ENCODE measurements at regions not wholly inside any gene's neighbourhood (a gene's known extent, or its start where the extent isn't known, plus 50 kb on each side); places are given as distances from the start of the nearest gene placed in this dataset.

- no peaks in the 10 kb centered on the region for H3K27me3 ChIP-seq (ENCODE audit: insufficient read depth, low read length)
- no peaks in the 10 kb centered on the region for H3K79me2 ChIP-seq (ENCODE audit: control insufficient read depth, insufficient read depth, low read length, poor library complexity)
- H2AFZ ChIP-seq (ENCODE audit: insufficient read depth, low read length, poor library complexity): no peak overlapping the region
- H3K36me3 ChIP-seq (ENCODE audit: control insufficient read depth in 1 of 2, insufficient read depth in 2 of 2, low read length in 2 of 2): no peaks in the 10 kb centered on the region
- H3K14ac ChIP-seq (ENCODE audit: low read length): no peak overlapping the region
- no peak overlapping the region for H3K4me2 ChIP-seq (ENCODE audit: low read length)
- no peaks in the 10 kb centered on the region for H3K9me3 ChIP-seq (ENCODE audit: insufficient read depth, low read depth, low read length)
- no peak overlapping the region for H2BK12ac ChIP-seq (ENCODE audit: low read length)
- H4K91ac ChIP-seq (ENCODE audit: low read depth, low read length): no peak overlapping the region
- no peak overlapping the region for H4K12ac ChIP-seq (ENCODE audit: low read depth, low read length)
- no peak overlapping the region for H4K8ac ChIP-seq (ENCODE audit: low read depth, low read length)
- no peak overlapping the region for H2BK120ac ChIP-seq (ENCODE audit: insufficient read depth, low read length, poor library complexity)
- no peak overlapping the region for H3K9ac ChIP-seq (ENCODE audit: low read length)
- H3K4me3 ChIP-seq (ENCODE audit: low read depth, low read length): no peak overlapping the region
- H2BK5ac ChIP-seq (ENCODE audit: low read depth, low read length, poor library complexity): no peak overlapping the region
- H3K79me1 ChIP-seq (ENCODE audit: low read length): no peaks in the 10 kb centered on the region
- H3K27ac ChIP-seq (ENCODE audit: low read depth, low read length): no peak overlapping the region
- no peak overlapping the region for H3K18ac ChIP-seq (ENCODE audit: low read length)
- H3K4ac ChIP-seq (ENCODE audit: low read depth, low read length): no peak overlapping the region
- DNase-seq: no peak
- no peaks in the 10 kb centered on the region for H3K4me1 ChIP-seq (ENCODE audit: control insufficient read depth in 1 of 2, insufficient read depth in 2 of 2, low read length in 2 of 2)
- H2AK5ac ChIP-seq (ENCODE audit: low read length): no peak overlapping the region
- H3K23ac ChIP-seq (ENCODE audit: low read length): no peak overlapping the region
Observed at GRCh38 chr12:77606348-77606747, 224.3 kb upstream of the NAV3 start.

- no peak overlapping the region for H3K23ac ChIP-seq (ENCODE audit: low read length)
- no peaks in the 10 kb centered on the region for H3K36me3 ChIP-seq (ENCODE audit: control insufficient read depth in 1 of 2, insufficient read depth in 2 of 2, low read length in 2 of 2)
- no peaks in the 10 kb centered on the region for H3K79me2 ChIP-seq (ENCODE audit: control insufficient read depth, insufficient read depth, low read length, poor library complexity)
- H3K27ac ChIP-seq (ENCODE audit: low read depth, low read length): no peak overlapping the region
- H3K18ac ChIP-seq (ENCODE audit: low read length): no peak overlapping the region
- H2BK5ac ChIP-seq (ENCODE audit: low read depth, low read length, poor library complexity): no peak overlapping the region
- no peak overlapping the region for H4K12ac ChIP-seq (ENCODE audit: low read depth, low read length)
- H2AK5ac ChIP-seq (ENCODE audit: low read length): no peak overlapping the region
- H3K4me3 ChIP-seq (ENCODE audit: low read depth, low read length): no peak overlapping the region
- H3K9ac ChIP-seq (ENCODE audit: low read length): no peak overlapping the region
- H3K4me1 ChIP-seq (ENCODE audit: control insufficient read depth in 1 of 2, insufficient read depth in 2 of 2, low read length in 2 of 2): no peaks in the 10 kb centered on the region
- H3K14ac ChIP-seq (ENCODE audit: low read length): no peak overlapping the region
- no peak overlapping the region for H2BK12ac ChIP-seq (ENCODE audit: low read length)
- H3K4ac ChIP-seq (ENCODE audit: low read depth, low read length): no peak overlapping the region
- H4K91ac ChIP-seq (ENCODE audit: low read depth, low read length): no peak overlapping the region
- no peak overlapping the region for H2BK120ac ChIP-seq (ENCODE audit: insufficient read depth, low read length, poor library complexity)
- DNase-seq: no peak
- no peaks in the 10 kb centered on the region for H3K9me3 ChIP-seq (ENCODE audit: insufficient read depth, low read depth, low read length)
- no peak overlapping the region for H4K8ac ChIP-seq (ENCODE audit: low read depth, low read length)
- H3K79me1 ChIP-seq (ENCODE audit: low read length): no peaks in the 10 kb centered on the region
- no peak overlapping the region for H2AFZ ChIP-seq (ENCODE audit: insufficient read depth, low read length, poor library complexity)
- H3K4me2 ChIP-seq (ENCODE audit: low read length): no peak overlapping the region
- no peaks in the 10 kb centered on the region for H3K27me3 ChIP-seq (ENCODE audit: insufficient read depth, low read length)
Observed at GRCh38 chr12:77603946-77604345, 226.7 kb upstream of the NAV3 start.

- no peak overlapping the region for H2BK12ac ChIP-seq (ENCODE audit: low read length)
- no peaks in the 10 kb centered on the region for H3K27me3 ChIP-seq (ENCODE audit: insufficient read depth, low read length)
- H3K4me2 ChIP-seq (ENCODE audit: low read length): no peak overlapping the region
- DNase-seq: no peak
- no peak overlapping the region for H4K12ac ChIP-seq (ENCODE audit: low read depth, low read length)
- H3K9me3 ChIP-seq (ENCODE audit: insufficient read depth, low read depth, low read length): no peaks in the 10 kb centered on the region
- no peak overlapping the region for H2AK5ac ChIP-seq (ENCODE audit: low read length)
- H3K18ac ChIP-seq (ENCODE audit: low read length): no peak overlapping the region
- H2BK5ac ChIP-seq (ENCODE audit: low read depth, low read length, poor library complexity): no peak overlapping the region
- H4K8ac ChIP-seq (ENCODE audit: low read depth, low read length): no peak overlapping the region
- H3K23ac ChIP-seq (ENCODE audit: low read length): no peak overlapping the region
- H2AFZ ChIP-seq (ENCODE audit: insufficient read depth, low read length, poor library complexity): no peak overlapping the region
- no peak overlapping the region for H2BK120ac ChIP-seq (ENCODE audit: insufficient read depth, low read length, poor library complexity)
- no peak overlapping the region for H3K4ac ChIP-seq (ENCODE audit: low read depth, low read length)
- no peak overlapping the region for H3K27ac ChIP-seq (ENCODE audit: low read depth, low read length)
- H3K79me2 ChIP-seq (ENCODE audit: control insufficient read depth, insufficient read depth, low read length, poor library complexity): no peaks in the 10 kb centered on the region
- WGBS (ENCODE audit: extremely low coverage, insufficient coverage, insufficient read length): no CpG with 5 or more reads among the region's 2 CpGs
- no peaks in the 10 kb centered on the region for H3K4me1 ChIP-seq (ENCODE audit: control insufficient read depth in 1 of 2, insufficient read depth in 2 of 2, low read length in 2 of 2)
- H3K4me3 ChIP-seq (ENCODE audit: low read depth, low read length): no peak overlapping the region
- H3K14ac ChIP-seq (ENCODE audit: low read length): no peak overlapping the region
- no peaks in the 10 kb centered on the region for H3K79me1 ChIP-seq (ENCODE audit: low read length)
- no peak overlapping the region for H3K9ac ChIP-seq (ENCODE audit: low read length)
- H4K91ac ChIP-seq (ENCODE audit: low read depth, low read length): no peak overlapping the region
- H3K36me3 ChIP-seq (ENCODE audit: control insufficient read depth in 1 of 2, insufficient read depth in 2 of 2, low read length in 2 of 2): no peaks in the 10 kb centered on the region
Observed at GRCh38 chr12:77601069-77601468, 229.6 kb upstream of the NAV3 start.

GRCh38 chr12:77600468-77600843 is 230.2 kb upstream of the NAV3 start:
- H3K23ac ChIP-seq (ENCODE audit: low read length): no peak overlapping the region
- H2BK120ac ChIP-seq (ENCODE audit: insufficient read depth, low read length, poor library complexity): no peak overlapping the region
- H3K4ac ChIP-seq (ENCODE audit: low read depth, low read length): no peak overlapping the region
- no peak overlapping the region for H2AK5ac ChIP-seq (ENCODE audit: low read length)
- no peak for DNase-seq
- no peak overlapping the region for H3K4me3 ChIP-seq (ENCODE audit: low read depth, low read length)
- H3K27ac ChIP-seq (ENCODE audit: low read depth, low read length): no peak overlapping the region
- no peaks in the 10 kb centered on the region for H3K9me3 ChIP-seq (ENCODE audit: insufficient read depth, low read depth, low read length)
- H2BK5ac ChIP-seq (ENCODE audit: low read depth, low read length, poor library complexity): no peak overlapping the region
- no peak overlapping the region for H2AFZ ChIP-seq (ENCODE audit: insufficient read depth, low read length, poor library complexity)
- no peaks in the 10 kb centered on the region for H3K27me3 ChIP-seq (ENCODE audit: insufficient read depth, low read length)
- H3K4me2 ChIP-seq (ENCODE audit: low read length): no peak overlapping the region
- H4K12ac ChIP-seq (ENCODE audit: low read depth, low read length): no peak overlapping the region
- H3K36me3 ChIP-seq (ENCODE audit: control insufficient read depth in 1 of 2, insufficient read depth in 2 of 2, low read length in 2 of 2): no peaks in the 10 kb centered on the region
- no CpG with 5 or more reads among the region's 1 CpG for WGBS (ENCODE audit: extremely low coverage, insufficient coverage, insufficient read length)
- no peak overlapping the region for H2BK12ac ChIP-seq (ENCODE audit: low read length)
- H3K4me1 ChIP-seq (ENCODE audit: control insufficient read depth in 1 of 2, insufficient read depth in 2 of 2, low read length in 2 of 2): no peaks in the 10 kb centered on the region
- H3K14ac ChIP-seq (ENCODE audit: low read length): no peak overlapping the region
- H3K79me2 ChIP-seq (ENCODE audit: control insufficient read depth, insufficient read depth, low read length, poor library complexity): no peaks in the 10 kb centered on the region
- H3K79me1 ChIP-seq (ENCODE audit: low read length): no peaks in the 10 kb centered on the region
- H3K9ac ChIP-seq (ENCODE audit: low read length): no peak overlapping the region
- no peak overlapping the region for H3K18ac ChIP-seq (ENCODE audit: low read length)
- H4K91ac ChIP-seq (ENCODE audit: low read depth, low read length): no peak overlapping the region
- H4K8ac ChIP-seq (ENCODE audit: low read depth, low read length): no peak overlapping the region
